GM21529 (cell line): ENCODE measurements at regions not wholly inside any gene's neighbourhood (a gene's known extent, or its start where the extent isn't known, plus 50 kb on each side); places are given as distances from the start of the nearest gene placed in this dataset.

Source experiments
- ATAC-seq: cut with Tn5 transposase; IDR thresholded peaks from one replicate; pipeline ENCODE4 v1.9.1; 2021; ENCODE audit not compliant: unreplicated experiment

DNA sequence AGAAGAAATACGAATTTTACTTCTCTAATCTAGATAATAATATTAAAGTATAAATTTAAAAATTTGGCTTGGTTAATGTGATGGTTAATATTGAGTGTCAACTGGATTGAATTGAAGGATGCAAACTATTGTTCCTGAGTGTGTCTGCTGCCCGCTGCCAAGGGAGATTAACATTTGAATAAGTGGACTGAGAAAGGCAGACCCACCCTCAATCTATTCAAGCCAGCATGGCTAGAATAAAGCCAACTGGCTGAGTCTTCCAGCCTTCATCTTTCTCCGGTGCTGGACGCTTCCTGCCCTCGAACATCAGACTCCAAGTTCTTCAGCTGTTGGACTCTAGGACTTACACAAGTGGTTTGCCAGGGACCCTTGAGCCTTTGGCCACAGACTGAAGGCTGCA lies 152.7 kb downstream of the TBXT start:
- ATAC-seq, result no peak

- ATAC-seq, result no peak
Observed at GRCh38 chr6:166010136-166010960, 157.3 kb downstream of the TBXT start.

DNA sequence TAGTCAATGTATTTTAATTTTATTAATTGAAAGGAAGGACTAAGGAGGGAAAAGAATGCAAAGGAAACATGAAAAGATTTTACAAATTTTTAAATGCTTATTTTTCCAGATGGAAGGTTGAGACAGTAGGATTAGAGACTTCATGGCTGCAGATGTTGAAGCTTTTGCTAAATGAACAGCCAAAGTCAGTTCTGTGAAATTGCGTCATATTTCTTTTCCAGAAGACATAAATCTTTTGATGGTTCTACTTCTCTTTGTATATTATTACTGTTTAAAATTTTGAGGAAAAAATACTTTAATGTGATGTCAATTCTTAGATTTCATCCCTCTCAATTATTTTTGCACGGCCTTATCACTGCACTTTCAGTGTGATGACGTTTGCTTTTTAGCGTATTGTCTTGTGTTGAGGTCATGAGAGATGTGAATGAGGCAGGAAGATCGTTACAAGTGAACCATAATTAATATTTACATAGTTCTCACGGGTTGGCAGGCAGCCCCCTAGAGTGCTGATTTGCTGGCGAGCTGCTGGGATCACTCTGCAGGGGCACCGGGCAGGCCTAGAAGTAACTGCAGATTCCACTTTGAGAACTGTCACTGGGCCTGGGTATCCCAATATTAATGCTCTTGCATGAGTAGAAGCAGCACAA lies 158.1 kb downstream of the TBXT start:
- ATAC-seq, result no peak

DNA sequence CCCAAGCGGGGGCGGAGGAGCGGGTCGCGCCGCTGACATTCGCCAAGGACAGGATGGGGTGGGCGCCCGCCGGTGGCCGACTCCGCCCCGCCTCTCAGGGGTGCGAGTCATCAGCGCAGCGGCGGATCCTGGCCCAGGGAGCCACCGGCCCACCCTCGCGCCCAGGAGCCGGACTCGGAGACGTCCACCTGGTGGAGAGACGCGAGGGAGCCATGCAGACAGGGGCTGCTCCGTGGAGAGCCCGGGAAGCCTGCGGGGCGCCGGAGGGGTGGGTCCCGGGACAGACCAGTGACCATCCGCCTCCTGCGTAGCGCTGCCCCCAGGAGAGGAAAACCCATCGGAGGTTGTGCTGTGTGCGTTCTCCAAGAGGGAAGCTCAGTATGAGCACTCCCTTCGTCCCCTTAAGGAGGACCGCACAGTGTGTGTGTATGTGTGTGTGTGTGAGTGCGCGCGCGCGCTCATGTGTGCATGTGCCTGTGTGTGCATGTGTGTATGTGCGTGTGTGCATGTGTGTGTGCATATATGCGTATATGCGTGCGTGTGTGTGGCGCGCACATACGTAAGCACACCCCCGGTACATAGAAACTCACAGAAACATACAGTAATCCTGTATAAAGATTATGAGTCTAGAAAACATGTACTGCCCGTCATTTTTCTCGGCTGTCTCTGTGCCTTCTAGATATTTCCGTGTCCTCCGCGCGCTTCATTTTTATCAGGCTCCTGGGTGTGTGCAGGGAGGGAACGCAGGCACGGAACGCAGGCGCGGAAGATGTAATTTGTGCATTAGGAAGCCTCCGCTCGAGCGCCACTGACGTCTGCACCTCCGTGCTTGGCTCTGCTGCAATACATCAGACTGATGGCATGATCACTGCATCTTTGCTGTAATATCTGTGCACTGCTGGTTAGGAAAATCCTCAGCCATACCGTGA lies 158.9 kb downstream of the TBXT start:
- no peak for ATAC-seq

DNA sequence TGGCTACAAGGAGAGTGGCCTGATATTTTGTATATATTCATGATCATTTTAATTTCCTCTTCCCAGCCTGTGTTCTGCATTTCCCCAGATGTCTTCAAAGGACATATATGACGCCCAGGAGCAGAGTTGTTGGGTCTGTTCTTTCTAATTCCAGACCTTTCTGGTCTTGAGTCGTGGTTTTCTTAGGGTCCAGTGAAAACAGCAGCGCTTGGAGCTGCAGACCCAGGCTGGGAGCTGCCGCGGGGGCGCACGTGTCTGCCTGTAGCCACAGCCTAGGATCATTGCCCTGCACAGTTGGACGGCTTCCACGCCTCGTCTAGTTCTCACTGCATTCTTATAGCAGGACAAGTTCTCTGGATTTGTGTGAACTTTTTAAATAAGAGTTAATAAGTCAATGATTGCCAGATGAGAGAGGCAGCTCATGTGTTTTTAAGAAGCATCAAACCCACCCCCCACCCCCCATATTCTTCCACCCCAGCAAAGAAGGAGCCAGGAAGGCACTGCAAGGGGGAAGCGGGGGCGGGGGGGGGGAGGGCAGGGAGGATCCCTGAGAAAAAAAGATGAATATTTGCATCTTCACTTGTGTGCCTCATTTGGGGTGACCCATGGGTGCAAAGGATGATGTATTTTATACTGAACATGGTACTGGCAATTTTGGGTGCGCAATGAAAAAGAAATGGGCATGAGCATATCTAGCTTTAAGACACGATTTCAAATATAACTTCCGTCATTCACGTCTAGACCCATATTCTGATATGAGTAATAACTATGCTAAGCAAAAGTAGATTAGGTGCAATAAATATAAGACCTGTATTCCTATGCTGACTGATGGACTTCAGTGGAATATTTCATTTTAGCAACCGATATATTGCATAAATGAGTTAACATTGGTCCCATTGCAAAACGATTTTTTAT lies 160.0 kb downstream of the TBXT start:
- ATAC-seq, result no peak

DNA sequence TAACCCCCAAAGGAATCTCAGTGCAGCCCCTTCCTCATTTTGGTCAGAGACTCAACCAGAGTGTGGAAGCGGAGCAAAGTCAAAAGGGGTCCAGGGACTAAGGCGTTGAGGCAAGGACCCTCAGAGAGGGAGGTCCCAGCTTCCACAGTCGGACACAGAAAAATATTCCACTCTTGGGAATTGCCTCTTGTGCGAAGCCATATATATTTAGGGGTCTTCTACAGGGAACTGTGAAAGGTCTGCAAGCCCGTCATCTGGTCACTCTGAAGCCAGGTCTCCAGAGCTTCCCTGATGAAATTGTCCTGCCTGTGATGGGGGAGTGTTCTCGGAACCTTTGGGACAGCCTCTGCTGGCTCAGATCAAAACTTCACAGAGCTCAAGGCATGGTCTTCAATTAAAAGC lies 160.8 kb downstream of the TBXT start:
- ATAC-seq, result no peak

GRCh38 chr6:166005944-166006899 lies 161.4 kb downstream of the TBXT start:
- no peak for ATAC-seq

- no peak for ATAC-seq
Observed at GRCh38 chr6:166005401-166005943, 162.2 kb downstream of the TBXT start.

- no peak for ATAC-seq
Observed at GRCh38 chr6:166004876-166005275, 162.8 kb downstream of the TBXT start.

GRCh38 chr6:166004471-166004870 lies 163.2 kb downstream of the TBXT start:
- ATAC-seq, result no peak

GRCh38 chr6:166003569-166003968 lies 164.1 kb downstream of the TBXT start:
- ATAC-seq, result no peak

GRCh38 chr6:166001359-166001758 lies 166.3 kb downstream of the TBXT start:
- ATAC-seq, result no peak

- ATAC-seq, result no peak
Observed at GRCh38 chr6:165999279-165999678, 168.4 kb downstream of the TBXT start.

- no peak for ATAC-seq
Observed at GRCh38 chr6:165998072-165998471, 169.6 kb downstream of the TBXT start.

- no peak for ATAC-seq
Observed at GRCh38 chr6:165991341-165991740, 176.3 kb downstream of the TBXT start.

GRCh38 chr6:165990216-165990615 lies 177.4 kb downstream of the TBXT start:
- no peak for ATAC-seq

DNA sequence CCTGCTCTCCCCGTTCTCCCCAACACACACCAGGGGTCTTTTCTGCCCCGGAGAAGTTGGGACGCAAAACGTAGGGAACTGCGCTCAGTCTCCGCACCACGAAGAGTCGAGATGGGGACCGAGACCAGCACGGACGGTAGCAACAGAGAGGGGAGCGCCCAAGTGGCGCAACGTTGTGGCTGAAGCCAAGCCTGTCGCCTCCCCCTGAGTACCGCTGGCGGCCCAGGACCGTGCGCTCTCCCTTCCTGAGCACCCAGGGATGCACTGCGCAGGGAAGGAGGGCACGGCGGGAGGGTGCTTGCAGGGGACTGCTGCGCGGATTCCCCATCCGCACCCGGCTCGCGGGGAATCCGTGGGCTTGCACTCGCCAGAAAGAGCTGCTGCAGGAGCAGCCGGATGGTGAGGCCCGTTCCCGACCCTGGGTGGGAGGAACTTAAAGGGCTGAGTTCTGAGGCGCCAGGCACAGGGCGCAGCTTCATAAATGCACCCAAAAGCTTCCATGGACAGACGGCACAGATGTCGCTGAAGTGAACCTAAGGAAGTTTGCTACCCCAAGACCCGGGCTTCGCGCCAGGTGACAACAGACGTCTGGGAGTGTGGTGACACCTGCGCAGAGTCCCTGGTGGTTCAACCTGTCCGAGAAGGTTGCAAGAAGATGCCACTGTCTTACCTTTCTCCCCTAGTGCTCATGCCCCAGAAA lies 178.7 kb downstream of the TBXT start:
- no peak for ATAC-seq

GRCh38 chr6:165988302-165988756 lies 179.3 kb downstream of the TBXT start:
- no peak for ATAC-seq
